NCI-H2107 treated with DMSO at 0.1 percent for 48 hours (cell line): ENCODE measurements at regions not wholly inside any gene's neighbourhood (a gene's known extent, or its start where the extent isn't known, plus 50 kb on each side); places are given as distances from the start of the nearest gene placed in this dataset.

Source experiments
- DNase-seq: peaks from one replicate; lab custom pipeline; 2025; ENCODE audit not compliant: unreplicated experiment; lab: John Stamatoyannopoulos, UW

DNA sequence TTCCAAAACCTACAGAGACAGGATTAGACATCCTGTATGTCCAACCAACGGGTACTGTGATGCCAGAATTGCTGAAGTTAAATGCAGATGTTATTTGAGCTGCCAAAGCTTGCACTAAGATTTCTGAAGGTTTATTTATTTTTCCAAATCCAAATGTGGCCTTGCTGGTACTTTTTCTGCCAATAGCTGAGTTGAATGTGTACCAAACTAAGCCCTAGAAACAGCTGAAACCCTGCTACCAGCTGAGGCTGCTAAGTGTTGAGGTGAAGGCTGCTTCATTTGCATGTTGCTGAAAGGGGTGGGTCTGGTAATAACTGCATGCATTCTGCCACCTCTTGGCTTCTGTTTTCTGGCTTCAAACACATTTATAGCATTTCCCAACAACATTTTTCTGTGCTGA lies 366.5 kb downstream of the FAT4 start:
- DNase-seq: no peak

DNA sequence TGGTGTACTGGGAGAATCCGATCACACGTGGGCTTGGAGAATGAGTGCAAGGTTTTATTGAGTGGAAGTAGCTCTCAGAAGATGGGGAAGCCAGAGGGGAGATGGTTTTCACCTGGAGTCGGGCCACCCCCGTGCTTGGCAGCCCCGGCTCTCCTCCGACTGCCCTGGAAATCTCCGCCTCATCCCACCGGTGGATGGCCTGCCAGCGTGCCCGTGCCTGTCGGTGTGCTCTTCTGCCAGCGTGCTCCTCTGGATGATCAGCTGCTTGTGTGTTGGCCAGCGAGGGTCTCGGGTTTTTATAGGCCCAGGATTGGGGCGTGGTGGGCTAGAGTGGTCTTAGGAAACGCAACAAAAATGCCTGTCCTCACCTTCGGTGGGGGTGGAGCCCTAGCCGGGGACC lies 368.0 kb downstream of the FAT4 start:
- no peak for DNase-seq

DNA sequence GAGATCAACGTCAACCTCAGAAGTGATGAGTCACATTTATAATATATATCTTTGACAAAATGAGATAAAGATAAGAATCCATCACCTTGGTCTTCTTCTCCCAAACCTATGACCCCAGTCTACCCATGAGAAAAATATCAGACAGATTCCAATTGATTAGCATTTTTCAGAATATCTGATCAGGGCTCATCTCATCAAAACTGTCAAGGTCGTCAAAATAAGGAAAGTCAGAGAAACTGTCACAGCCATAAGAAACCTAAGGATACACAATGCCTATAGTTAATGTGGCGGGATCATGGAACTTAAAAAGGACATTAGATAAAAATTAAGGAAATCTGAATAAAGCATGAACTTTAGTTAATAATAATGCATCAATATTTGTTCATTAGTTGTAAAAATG lies 374.1 kb downstream of the FAT4 start:
- DNase-seq: no peak

DNA sequence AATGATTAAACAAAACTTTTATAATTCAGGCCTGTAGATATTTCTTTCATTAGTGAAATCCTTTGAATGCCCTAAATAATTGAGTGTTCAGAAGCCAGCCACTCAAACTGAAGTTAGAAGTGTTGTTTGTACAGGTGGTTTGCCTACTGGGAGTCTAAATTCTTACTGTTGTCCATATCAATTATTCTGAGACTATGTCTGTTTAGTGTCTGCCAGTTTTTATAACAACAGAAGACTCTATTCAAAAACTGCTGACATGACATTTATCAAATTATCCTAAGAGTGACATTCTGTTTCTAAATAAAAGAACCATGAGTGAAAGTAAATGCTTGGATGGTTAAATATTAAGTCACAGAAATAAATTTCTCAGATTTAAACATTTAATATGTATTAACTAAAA lies 375.1 kb downstream of the FAT4 start:
- DNase-seq: no peak

- no peak for DNase-seq
These were observed 378.5 kb downstream of the FAT4 start for GRCh38 chr4:125693228-125693627.

DNA sequence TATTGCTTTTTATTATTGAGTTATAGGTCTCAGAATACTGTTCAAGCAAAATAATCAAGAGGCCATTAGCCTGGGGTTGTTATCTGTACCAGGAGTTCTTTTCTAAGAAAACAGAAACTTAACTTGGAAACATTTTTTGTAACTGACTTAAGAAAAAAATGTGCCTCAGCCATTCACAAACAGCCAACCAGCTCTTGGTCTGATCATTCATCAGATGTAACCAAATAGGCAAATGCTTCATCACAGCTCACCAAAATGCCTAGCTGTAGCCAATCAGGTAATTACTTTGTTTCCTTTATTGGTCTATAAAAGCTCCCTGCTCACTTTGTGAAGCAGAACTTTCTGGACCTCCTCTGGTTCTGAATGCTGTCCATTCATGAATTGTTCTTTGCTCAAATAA lies 387.7 kb downstream of the FAT4 start:
- DNase-seq: no peak

DNA sequence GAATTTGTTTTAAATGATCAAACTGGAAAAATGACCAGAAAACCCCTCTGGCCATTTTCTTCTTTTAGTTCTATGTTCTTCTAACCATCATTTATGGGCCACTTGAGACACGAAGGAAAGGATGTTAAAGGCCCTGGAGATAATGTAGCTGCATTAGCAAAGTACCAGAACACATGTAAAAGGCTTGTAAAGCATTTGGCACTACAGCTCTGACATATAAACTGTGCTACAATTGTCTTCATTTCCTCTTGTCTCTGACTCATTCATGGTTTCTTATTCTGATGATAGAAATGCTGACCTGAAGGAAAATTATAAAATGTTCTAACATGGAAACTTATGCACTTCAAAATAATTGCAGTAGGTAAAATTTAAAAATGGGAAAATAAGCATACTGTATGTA lies 388.7 kb downstream of the FAT4 start:
- DNase-seq: no peak

- no peak for DNase-seq
These were observed 390.0 kb downstream of the FAT4 start for GRCh38 chr4:125704726-125705125.

DNA sequence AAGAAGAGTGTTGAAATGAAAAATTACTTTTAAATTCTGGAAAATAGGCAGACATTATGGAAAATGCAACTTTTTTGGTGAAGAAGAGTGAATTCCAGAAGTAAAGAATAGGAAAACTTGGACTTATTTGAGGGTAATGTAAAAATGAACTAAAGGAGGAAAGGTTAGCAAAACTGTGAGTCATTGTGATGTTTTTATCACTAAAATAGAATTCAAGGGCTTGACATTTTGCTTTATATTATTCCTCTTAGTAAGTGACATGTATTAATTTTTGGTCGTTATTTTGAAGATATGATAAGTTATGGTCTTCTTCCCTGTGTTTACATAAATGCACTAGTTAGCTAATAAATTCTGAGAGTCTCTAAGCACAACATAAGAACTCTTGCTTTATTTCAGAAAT lies 390.9 kb downstream of the FAT4 start:
- no peak for DNase-seq

- DNase-seq: no peak
These were observed 392.6 kb downstream of the FAT4 start for GRCh38 chr4:125707397-125707796.

DNA sequence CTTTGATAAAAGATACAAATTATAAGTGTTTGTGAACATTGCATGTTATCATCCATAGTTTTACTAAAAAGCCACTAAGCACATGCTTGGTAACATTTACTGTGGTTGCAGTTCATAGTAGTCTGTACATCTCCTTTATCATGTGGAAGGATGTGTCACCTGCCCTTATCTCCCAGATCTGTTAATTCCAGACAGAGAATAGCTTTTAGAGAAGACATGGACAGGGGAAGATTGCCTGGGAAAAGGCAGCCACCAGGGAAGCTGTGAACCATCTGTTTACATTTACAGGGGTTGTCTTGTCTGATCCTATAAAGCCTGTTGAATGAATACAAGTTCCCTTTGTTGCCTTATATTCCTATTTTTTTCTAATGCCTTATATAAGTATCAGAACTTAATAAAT lies 396.0 kb downstream of the FAT4 start:
- DNase-seq: no peak

GRCh38 chr4:125714049-125714448 lies 399.3 kb downstream of the FAT4 start:
- DNase-seq: no peak

DNA sequence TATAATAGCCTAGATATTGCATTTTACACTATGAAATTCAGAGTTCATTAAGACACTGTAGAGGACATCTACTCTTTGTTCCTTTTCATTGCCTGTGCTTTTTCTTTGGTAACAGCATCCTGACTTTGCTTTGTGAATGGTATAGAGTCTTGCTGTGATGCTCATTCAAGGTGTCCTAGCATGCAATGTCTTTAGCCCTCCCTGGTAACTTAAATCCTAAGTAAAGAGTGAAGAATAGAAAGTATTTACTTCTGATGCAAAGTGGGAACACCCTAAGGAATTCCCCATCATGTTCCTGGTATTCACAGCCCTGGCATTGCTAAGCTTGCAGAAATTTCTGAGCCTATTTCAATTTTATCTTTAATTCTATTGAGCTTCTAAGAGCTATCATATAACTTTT lies 400.1 kb downstream of the FAT4 start:
- DNase-seq: no peak

- DNase-seq: no peak
These were observed 405.2 kb downstream of the FAT4 start for GRCh38 chr4:125719987-125720386.

GRCh38 chr4:125722009-125722408 lies 407.3 kb downstream of the FAT4 start:
- DNase-seq: no peak

- DNase-seq: no peak
These were observed 411.3 kb downstream of the FAT4 start for GRCh38 chr4:125725957-125726525.

GRCh38 chr4:125727931-125728330 lies 413.2 kb downstream of the FAT4 start:
- DNase-seq: no peak

DNA sequence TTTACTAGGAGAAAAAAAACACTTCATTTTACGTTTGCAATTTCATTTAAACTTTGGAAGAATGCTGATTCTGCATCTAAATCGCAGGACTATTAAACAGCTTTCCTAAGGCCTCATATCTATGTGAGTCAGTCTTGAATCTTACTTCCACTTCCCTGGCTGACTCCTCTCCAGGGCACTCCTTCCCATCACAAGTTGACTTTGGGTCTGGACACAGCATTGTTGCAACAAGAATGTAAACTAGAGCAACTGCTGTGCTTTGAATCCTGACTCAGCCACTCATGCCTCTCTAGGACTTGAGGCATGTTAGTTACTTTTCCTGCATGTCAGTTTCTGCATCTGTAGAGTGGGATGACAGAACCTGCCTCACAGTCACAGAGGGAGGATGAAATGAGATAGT lies 413.8 kb downstream of the FAT4 start:
- DNase-seq: no peak

DNA sequence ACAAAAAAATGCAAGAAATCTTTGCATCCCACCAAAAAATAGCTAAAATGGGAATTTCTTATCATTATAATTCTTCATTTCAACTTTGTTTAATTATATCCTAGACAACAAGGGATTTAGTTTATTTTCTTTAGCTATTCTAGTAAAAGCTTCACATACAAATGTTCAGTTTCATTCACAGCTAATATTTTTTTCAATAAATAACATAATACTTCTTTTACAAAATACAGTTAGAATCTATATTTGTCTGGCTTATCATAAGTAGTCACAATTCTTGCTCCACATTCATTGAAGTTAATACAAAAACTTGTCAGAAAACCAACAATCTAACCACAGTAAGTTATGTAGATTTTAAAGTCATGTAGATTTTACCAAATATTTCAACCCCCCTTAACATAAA lies 414.4 kb downstream of the FAT4 start:
- no peak for DNase-seq

DNA sequence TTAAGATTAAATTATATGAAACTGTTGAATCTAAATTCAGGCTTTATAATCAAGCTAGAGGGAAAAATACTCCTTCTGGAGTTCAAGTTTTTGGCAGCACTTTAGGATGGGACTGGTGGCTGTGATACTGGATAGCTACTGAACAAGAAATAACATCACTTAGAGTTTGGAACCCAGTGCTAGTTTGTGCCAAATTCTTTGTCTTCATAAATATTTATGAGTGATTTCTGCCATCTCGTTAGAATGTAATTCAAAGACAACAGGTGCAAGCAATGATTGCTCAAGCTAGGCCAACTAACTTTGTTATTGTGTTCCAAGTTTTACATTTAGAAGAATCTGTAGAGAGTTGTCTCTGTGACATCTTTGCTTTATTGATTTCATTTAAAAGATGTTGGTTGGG lies 417.9 kb downstream of the FAT4 start:
- no peak for DNase-seq

GRCh38 chr4:125734504-125734903 lies 419.7 kb downstream of the FAT4 start:
- no peak for DNase-seq

DNA sequence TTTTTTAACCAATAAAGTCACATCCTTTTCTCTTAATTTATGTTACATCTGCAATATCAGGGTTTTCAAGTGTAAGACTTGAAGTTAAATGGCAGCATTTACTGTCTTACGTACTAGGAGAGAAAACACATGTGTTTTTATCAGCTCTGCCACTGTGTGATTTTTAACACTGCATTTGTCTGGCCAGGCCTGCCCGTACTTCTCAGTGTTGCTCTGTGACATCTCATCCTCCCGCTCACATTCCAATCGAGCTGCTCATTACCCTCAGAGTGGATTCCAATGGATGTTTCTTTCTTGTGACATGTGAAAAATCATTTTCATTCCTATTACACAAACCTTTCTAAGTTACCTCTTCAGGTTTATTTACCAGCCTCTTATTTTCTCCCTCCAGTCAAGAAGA lies 420.3 kb downstream of the FAT4 start:
- no peak for DNase-seq

GRCh38 chr4:125736057-125736456 lies 421.3 kb downstream of the FAT4 start:
- no peak for DNase-seq

DNA sequence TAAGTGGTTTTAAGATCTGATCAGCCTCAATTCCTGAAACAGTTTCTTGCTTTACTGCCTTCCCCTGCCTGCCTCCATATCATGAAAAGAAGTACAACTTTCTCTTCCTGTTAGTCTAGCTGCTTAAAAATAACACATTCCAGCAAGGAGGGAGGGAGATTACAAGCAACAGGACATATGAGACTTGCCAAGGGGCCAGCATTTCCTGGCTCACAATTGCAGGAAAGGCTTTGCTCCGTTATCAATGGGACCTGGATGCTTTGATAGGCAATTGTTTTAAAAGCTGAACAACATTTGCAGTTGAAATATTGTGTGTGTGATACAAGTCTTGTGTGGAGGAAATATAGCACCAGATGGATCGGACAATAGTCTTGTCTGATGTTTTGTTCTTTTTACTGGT lies 425.0 kb downstream of the FAT4 start:
- DNase-seq: no peak
